RWPE1 (cell line): ENCODE measurements at regions not wholly inside any gene's neighbourhood (a gene's known extent, or its start where the extent isn't known, plus 50 kb on each side); places are given as distances from the start of the nearest gene placed in this dataset.

Experiments used
- CTCF ChIA-PET: fragments of 350-600 bp; sonication (Branson Sonifier 250); formaldehyde crosslinking; extraction: SDS; loops from one replicate; lab custom pipeline; 2021; lab: Yijun Ruan, JAX
- POLR2A ChIA-PET: fragments of 400-600 bp; formaldehyde crosslinking; extraction: SDS; loops from one replicate; lab custom pipeline; 2020; ENCODE audit warnings: antibody characterized with exemption; ENCODE audit not compliant: low non-redundant PET; lab: Yijun Ruan, JAX
- DNase-seq: peaks from one replicate; pipeline ENCODE4 v3.0.0; 2012; ENCODE audit warnings: low spot score
- H3K27ac ChIP-seq: fragments of 450-650 bp; 2 replicates; pipeline ENCODE4 v1.5.1; 2017
- TF ChIP-seq, protein P1 (sequence below): fragments of 450-650 bp; conservative IDR thresholded peaks from 2 replicates; pipeline ENCODE4 v1.5.1; 2017; ENCODE audit warnings: low read depth, mild to moderate bottlenecking

DNA sequence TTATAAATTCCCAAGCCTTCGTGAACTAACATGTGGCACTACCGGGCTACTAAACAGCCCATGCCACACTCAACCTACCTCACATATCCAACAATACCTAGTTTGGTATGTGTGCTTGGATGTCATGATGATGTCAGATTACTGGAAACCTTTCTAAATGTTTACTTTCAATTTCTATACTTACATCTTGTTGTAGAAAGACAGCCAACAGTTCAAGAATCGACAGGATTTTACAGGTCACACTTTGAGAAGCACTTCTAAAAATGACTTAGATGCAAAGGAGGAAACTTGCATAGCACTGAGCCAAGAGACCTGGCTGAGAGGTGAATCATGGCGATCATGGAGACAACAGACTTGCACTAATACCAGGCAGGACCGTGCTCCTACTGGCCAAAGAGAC, 209.9 kb downstream of the COL4A1 start:
- ChIA-PET POLR2A (no interaction called here), CTCF (no interaction called here)
- TF ChIP-seq, protein P1, sequence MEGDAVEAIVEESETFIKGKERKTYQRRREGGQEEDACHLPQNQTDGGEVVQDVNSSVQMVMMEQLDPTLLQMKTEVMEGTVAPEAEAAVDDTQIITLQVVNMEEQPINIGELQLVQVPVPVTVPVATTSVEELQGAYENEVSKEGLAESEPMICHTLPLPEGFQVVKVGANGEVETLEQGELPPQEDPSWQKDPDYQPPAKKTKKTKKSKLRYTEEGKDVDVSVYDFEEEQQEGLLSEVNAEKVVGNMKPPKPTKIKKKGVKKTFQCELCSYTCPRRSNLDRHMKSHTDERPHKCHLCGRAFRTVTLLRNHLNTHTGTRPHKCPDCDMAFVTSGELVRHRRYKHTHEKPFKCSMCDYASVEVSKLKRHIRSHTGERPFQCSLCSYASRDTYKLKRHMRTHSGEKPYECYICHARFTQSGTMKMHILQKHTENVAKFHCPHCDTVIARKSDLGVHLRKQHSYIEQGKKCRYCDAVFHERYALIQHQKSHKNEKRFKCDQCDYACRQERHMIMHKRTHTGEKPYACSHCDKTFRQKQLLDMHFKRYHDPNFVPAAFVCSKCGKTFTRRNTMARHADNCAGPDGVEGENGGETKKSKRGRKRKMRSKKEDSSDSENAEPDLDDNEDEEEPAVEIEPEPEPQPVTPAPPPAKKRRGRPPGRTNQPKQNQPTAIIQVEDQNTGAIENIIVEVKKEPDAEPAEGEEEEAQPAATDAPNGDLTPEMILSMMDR, result no peak

DNA sequence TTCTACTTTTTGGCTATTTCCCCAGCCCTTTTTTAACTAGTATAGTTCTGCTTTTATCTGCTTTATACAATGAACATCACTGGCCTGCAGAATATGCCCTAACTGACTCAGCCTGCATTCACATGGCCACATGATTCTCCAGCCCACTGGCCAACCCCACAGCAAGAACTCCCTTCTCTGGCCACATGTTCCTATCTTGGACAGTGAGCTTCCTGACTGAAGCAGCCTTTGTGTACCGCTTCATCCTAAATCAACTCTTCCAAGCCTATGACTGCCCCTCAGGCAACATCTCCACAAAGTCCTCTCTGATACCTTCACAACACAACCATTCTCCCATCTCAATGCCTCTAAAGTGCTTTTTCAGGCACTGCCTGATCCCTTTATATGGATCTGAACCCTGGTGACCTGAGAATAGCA, 214.1 kb downstream of the COL4A1 start:
- DNase-seq, result no peak
- ChIA-PET CTCF (no interaction called here), POLR2A (no interaction called here)
- TF ChIP-seq, protein P1, result no peak
- no peak overlapping the region for H3K27ac ChIP-seq

More for the DNA sequence above, 209.9 kb downstream of the COL4A1 start:
- H3K27ac ChIP-seq, result no peak overlapping the region
- no peak for DNase-seq

DNA sequence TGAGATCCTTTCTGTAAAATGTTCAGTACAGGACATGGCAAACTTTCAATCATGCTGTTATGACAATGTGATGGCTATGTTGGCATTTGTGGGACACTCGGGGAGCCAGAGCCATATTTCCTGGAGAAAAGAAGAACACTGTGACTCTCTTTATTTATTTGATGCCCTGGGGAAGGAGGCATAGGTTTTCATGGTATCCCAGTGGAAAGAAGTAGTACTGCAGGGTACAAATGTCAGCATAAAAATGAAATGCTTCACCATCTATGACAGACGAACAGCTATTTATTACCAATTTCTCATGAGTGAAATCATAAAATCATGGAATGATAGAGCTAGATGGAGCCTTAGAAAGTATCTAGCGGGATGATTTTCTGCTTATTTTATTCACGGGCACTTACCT, 217.1 kb downstream of the COL4A1 start:
- DNase-seq, result peak; percentile 17
- ChIA-PET POLR2A (no interaction called here), CTCF (interaction anchor here (0.6 kb wide), 1 partner anchor 94 kb away, joined by 3 read pairs; no protein-coding TSS in a partner anchor)
- no peak overlapping the region for H3K27ac ChIP-seq
- TF ChIP-seq, protein P1, result 0 out of 2 replicates have a peak, but pooled peaks have one; percentile 12

DNA sequence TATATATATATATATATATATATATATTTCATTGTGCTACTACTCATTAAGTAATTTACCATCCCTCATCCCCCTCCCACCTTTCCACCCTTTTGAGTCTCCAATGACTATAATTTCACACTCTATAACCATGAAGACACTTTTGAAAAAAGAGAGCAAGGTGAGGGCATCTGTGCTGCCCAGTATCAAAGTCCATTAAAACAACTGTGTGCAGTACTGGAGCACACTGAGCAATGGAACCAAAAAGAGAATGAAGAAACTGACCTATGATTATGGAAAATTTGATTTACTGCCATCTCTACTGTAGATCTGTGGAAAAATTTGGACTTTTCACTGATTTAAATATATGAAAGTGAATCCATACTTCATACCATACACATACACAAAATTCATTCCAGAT, 217.9 kb downstream of the COL4A1 start:
- POLR2A ChIA-PET, result no interaction called here
- no peak overlapping the region for H3K27ac ChIP-seq
- TF ChIP-seq, protein P1, result no peak
- CTCF ChIA-PET, result no interaction called here
- no peak for DNase-seq

DNA sequence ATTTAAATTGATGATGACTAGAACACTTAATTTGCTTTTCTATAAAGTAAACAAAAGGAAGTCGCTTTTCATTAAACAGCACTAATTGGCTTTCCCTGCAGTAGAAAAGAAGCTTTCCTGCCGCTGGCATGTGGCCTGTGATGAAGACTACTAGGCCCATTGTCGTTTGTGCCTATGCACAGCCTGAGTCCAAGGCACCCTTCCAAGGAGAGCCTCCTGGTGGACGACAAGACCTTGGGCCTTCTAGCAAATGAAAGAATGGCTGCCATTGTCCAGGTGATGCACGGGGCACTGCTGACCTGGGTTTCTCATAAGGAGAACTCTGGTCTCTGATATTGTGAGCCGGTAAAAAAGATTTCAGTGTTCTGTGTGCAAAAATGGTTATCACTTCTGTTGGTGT, 233.0 kb downstream of the COL4A1 start:
- no peak for DNase-seq
- CTCF ChIA-PET, result no interaction called here
- no peak overlapping the region for H3K27ac ChIP-seq
- POLR2A ChIA-PET, result no interaction called here
- TF ChIP-seq, protein P1, result no peak

DNA sequence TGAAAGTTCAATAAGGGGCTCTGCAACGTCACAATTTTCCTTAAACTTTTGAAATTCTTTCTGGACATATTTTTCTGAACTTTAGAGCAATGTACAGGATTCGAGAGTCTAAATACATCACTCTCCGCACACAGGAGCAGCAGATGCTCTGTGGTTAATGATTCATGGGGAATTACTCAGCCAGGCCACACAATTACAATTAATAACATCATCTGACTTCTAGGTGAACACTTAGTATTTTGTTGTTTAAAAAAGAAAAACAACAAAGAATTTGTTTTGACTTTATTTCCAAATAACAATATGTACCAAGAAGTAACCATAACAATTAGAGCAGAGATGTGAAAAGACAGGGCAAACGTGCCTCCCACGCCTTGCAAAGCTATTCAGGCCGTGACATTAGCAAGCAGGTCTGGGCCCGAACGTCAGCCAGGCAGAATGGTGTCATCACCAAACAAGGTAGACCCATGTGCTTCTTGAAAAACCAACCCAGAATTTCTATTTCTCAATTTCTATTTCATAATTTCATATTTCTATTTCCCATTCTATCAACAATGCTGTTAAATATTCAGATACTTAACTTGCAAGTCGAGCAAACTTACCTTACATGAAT, 236.3 kb downstream of the COL4A1 start:
- TF ChIP-seq, protein P1, result no peak
- peak overlapping the region; percentile 68 for H3K27ac ChIP-seq
- DNase-seq, result peak; percentile 74
- ChIA-PET POLR2A (no interaction called here), CTCF (interaction anchor here (0.6 kb wide), 1 partner anchor 70 kb away, joined by 3 read pairs; no protein-coding TSS in a partner anchor)
